ENCODE measurements at regions not wholly inside any gene's neighbourhood (a gene's known extent, or its start where the extent isn't known, plus 50 kb on each side); places are given as distances from the start of the nearest gene placed in this dataset.

- WGBS, 3 donors: 80 to 95% (median 93%) methylated on average over 3 of the region's 3 CpGs
- no peak overlapping the region for H3K27ac ChIP-seq (ENCODE audit: low read depth, low read length)
Observed at GRCh38 chr10:3612183-3613001, 172.6 kb downstream of the KLF6 start.

- H3K27ac ChIP-seq (ENCODE audit: low read depth, low read length): no peak overlapping the region
- 69 to 92% (median 87%) methylated on average over 1 of the region's 1 CpG for WGBS, 3 donors
Observed at GRCh38 chr10:3606309-3606708, 178.7 kb downstream of the KLF6 start.

GRCh38 chr10:3605882-3606281 lies 179.1 kb downstream of the KLF6 start:
- H3K27ac ChIP-seq (ENCODE audit: low read depth, low read length): no peak overlapping the region
- 77 to 91% (median 83%) methylated on average over 2 of the region's 2 CpGs for WGBS, 3 donors

GRCh38 chr10:3595736-3596135 lies 189.3 kb downstream of the KLF6 start:
- 80 to 88% (median 85%) methylated on average over 9 of the region's 9 CpGs for WGBS, 3 donors
- no peak overlapping the region for H3K27ac ChIP-seq (ENCODE audit: low read depth, low read length)

- no peak overlapping the region for H3K27ac ChIP-seq (ENCODE audit: low read depth, low read length)
- WGBS, 3 donors: 87 to 94% (median 93%) methylated on average over 6 of the region's 6 CpGs
Observed at GRCh38 chr10:3593611-3594010, 191.4 kb downstream of the KLF6 start.

GRCh38 chr10:3592424-3592823 lies 192.6 kb downstream of the KLF6 start:
- H3K27ac ChIP-seq (ENCODE audit: low read depth, low read length): no peak overlapping the region
- WGBS, 3 donors: 70 to 72% (median 72%) methylated on average over 7 of the region's 7 CpGs

GRCh38 chr10:3588816-3589215 lies 196.2 kb downstream of the KLF6 start:
- WGBS, 3 donors: 71 to 91% (median 88%) methylated on average over 7 of the region's 7 CpGs

GRCh38 chr10:3588346-3588745 lies 196.7 kb downstream of the KLF6 start:
- WGBS, 3 donors: 58 to 93% (median 92%) methylated on average over 7 of the region's 7 CpGs
- no peak overlapping the region for H3K27ac ChIP-seq (ENCODE audit: low read depth, low read length)

More at GRCh38 chr10:3588816-3589215, 196.2 kb downstream of the KLF6 start:
- no peak overlapping the region for H3K27ac ChIP-seq (ENCODE audit: low read depth, low read length)

- 81 to 88% (median 82%) methylated on average over 22 of the region's 22 CpGs for WGBS, 3 donors
- H3K27ac ChIP-seq (ENCODE audit: low read depth, low read length): no peak overlapping the region
Observed at GRCh38 chr10:3584926-3585784, 199.9 kb downstream of the KLF6 start.

- WGBS, 3 donors: 70 to 93% (median 81%) methylated on average over 8 of the region's 8 CpGs
- no peak overlapping the region for H3K27ac ChIP-seq (ENCODE audit: low read depth, low read length)
Observed at GRCh38 chr10:3580565-3580964, 204.4 kb downstream of the KLF6 start.

- 25 to 29% (median 28%) methylated on average over 3 of the region's 3 CpGs for WGBS, 3 donors
Observed at GRCh38 chr10:3579845-3580244, 205.2 kb downstream of the KLF6 start.

GRCh38 chr10:3578682-3579081 lies 206.3 kb downstream of the KLF6 start:
- H3K27ac ChIP-seq (ENCODE audit: low read depth, low read length): no peak overlapping the region

More at GRCh38 chr10:3579845-3580244, 205.2 kb downstream of the KLF6 start:
- no peak overlapping the region for H3K27ac ChIP-seq (ENCODE audit: low read depth, low read length)

- no peak overlapping the region for H3K27ac ChIP-seq (ENCODE audit: low read depth, low read length)
- 73 to 95% (median 88%) methylated on average over 3 of the region's 3 CpGs for whole genome bisulfite sequencing, 3 donors
Observed at GRCh38 chr10:3578159-3578558, 206.8 kb downstream of the KLF6 start.

- no peak overlapping the region for H3K27ac ChIP-seq (ENCODE audit: low read depth, low read length)
- WGBS, 3 donors: 70 to 76% (median 72%) methylated on average over 10 of the region's 10 CpGs
Observed at GRCh38 chr10:3574451-3574850, 210.6 kb downstream of the KLF6 start.

GRCh38 chr10:3573498-3573897 lies 211.5 kb downstream of the KLF6 start:
- no peak overlapping the region for H3K27ac ChIP-seq (ENCODE audit: low read depth, low read length)
- whole genome bisulfite sequencing, 3 donors: 76 to 84% (median 78%) methylated on average over 8 of the region's 8 CpGs

- H3K27ac ChIP-seq (ENCODE audit: low read depth, low read length): no peak overlapping the region
- WGBS, 3 donors: 80 to 82% (median 81%) methylated on average over 14 of the region's 14 CpGs
Observed at GRCh38 chr10:3571310-3571825, 213.6 kb downstream of the KLF6 start.

- no peak overlapping the region for H3K27ac ChIP-seq (ENCODE audit: low read depth, low read length)
- 46 to 65% (median 56%) methylated on average over 9 of the region's 9 CpGs for WGBS, 3 donors
Observed at GRCh38 chr10:3570855-3571266, 214.1 kb downstream of the KLF6 start.

GRCh38 chr10:3570131-3570729 lies 214.8 kb downstream of the KLF6 start:
- 61 to 77% (median 72%) methylated on average over 13 of the region's 13 CpGs for WGBS, 3 donors
- no peak overlapping the region for H3K27ac ChIP-seq (ENCODE audit: low read depth, low read length)

- H3K27ac ChIP-seq (ENCODE audit: low read depth, low read length): no peak overlapping the region
- WGBS, 3 donors: 64 to 92% (median 88%) methylated on average over 3 of the region's 3 CpGs
Observed at GRCh38 chr10:3568983-3569382, 216.0 kb downstream of the KLF6 start.

Data from adipose tissue (tissue), 3 donors.